GM20431 (cell line): ENCODE measurements at regions not wholly inside any gene's neighbourhood (a gene's known extent, or its start where the extent isn't known, plus 50 kb on each side); places are given as distances from the start of the nearest gene placed in this dataset.
"Not testable (repeated sequence)": the region's sequence is repeated elsewhere in the genome, so short reads cannot be mapped to it uniquely, and the experiment has no call there.

Experiments
- in situ Hi-C: fragments of 300-500 bp; cut with MseI, MboI; formaldehyde crosslinking; loops from one replicate; pipeline ENCODE4 v1.15.0; 2020; ENCODE audit warnings: low sequenced_read_pairs; ENCODE audit not compliant: unreplicated experiment

GRCh38 chr22:35175392-35175791 lies 81.9 kb upstream of the HMGXB4 start:
- in situ Hi-C loops, result no loop called here

DNA sequence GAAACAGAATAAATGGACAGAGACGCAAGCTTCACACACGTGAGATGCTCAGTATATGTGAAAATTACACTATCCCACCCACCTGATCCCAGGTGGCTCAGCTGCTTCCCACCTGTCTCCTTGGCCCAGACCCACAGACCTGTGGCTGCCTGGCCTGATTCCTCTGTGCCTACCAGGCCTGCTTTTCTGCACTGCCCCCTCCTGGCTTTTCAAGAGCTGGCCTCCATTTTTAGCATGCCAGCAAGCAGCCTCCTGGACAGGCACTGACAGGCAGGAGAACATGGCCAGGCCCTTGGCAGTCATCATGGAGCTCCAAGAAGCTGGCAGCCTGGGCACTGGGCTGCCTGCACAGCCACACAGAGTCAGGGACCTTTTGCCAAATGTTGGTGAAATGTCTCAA lies 79.5 kb upstream of the HMGXB4 start:
- in situ Hi-C loops, result no loop called here

DNA sequence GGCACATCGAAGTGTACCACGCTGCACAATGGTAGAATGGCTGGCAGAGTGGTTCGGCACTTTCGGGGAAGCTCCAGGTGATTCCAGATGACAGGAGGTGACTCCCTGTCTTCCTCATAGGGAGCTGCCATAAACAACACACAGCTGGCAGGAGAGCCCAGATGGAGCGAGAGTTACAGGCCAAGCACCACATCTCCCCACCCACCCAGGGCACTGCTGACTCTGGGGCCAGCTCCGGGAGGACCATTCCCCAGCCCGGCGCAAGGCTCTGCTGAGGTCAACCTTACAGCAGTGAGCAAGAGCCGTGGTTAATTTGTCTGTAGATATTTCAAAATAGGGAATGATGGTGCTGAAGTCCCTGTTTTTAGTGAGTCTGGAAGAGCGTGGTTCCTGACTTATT lies 78.8 kb upstream of the HMGXB4 start:
- in situ Hi-C loops, result no loop called here

- in situ Hi-C loops, result no loop called here
Observed at GRCh38 chr22:35183917-35184316, 73.4 kb upstream of the HMGXB4 start.

GRCh38 chr22:35186492-35186891 lies 70.8 kb upstream of the HMGXB4 start:
- in situ Hi-C loops, result no loop called here

- in situ Hi-C loops, result not testable (repeated sequence)
Observed at GRCh38 chr22:35188930-35189329, 68.4 kb upstream of the HMGXB4 start.

DNA sequence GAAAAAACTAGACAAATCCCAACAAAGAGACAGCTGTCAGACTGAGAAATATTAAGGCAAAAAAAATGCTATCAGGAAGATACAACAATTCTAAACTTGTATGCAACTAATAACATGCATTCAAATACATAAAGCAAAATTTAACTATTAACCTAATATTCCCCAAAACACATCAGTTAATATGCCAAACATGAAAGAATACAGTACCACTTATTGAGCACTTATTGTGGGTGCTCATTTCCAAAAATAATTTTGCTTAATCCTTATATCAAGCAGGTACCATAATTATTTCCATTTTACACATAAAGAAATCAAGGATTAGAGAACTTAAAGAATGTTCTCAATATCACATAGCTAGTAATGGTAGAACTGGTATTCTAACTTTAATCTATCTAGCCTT lies 67.7 kb upstream of the HMGXB4 start:
- in situ Hi-C loops, result no loop called here

GRCh38 chr22:35191412-35191811 lies 65.9 kb upstream of the HMGXB4 start:
- in situ Hi-C loops, result no loop called here

GRCh38 chr22:35192129-35192918 lies 65.0 kb upstream of the HMGXB4 start:
- in situ Hi-C loops, result no loop called here

GRCh38 chr22:35195226-35195625 lies 62.1 kb upstream of the HMGXB4 start:
- in situ Hi-C loops, result no loop called here

DNA sequence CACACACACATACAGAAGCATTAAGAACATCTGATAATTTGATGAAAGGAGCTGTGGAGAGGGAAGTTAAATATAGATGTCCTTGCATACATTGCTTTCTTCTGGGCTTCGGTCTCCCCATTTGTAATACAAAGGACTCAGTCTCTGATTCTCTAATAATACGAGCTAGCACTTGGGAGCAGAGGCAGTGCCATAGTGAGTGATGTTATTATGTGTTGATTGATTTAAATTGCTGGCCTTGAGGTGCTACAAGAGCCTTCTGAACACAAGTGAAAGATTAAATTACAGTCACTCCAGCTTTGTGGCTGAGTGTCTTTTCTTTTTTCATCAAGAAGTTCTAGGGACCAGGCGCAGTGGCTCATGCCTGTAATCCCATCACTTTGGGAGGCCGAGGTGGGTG lies 61.5 kb upstream of the HMGXB4 start:
- in situ Hi-C loops, result no loop called here

DNA sequence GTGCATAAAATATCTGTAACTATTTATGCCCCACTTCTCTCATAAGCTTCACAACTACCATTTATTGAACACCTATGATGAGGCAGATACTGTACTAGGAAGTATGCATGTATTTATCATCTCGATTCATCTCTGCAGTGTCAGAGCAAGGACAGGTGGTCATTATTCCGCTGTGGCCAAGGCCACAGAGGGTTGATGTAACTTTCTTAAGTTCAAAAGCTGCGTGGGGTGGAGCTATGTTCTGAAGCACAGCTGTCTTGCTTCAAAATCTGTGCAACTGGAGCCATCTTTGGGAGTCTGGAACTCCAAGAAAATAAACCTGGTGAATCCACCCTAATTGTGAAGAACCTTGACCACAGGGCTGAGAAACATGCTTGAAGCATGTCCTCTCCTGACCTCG lies 60.2 kb upstream of the HMGXB4 start:
- in situ Hi-C loops, result no loop called here

DNA sequence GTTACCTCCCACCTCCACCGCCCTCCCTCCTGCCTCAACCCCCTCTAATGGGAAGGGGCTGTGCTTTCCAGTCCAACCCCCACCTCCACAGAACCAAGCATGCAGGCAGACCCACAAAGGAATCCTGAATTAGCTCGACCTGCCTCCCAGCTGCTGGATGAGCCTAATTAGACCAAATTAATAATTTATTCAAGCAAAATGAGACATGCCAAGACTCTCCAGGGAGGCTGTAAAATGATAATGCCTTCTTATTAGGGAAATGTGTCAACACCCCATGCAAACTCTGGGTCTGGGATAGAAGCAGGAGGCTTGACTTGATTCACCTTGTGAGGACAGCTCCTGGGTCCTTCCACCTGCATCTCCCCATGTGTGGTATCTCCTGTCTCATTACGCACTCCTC lies 59.4 kb upstream of the HMGXB4 start:
- in situ Hi-C loops, result no loop called here

DNA sequence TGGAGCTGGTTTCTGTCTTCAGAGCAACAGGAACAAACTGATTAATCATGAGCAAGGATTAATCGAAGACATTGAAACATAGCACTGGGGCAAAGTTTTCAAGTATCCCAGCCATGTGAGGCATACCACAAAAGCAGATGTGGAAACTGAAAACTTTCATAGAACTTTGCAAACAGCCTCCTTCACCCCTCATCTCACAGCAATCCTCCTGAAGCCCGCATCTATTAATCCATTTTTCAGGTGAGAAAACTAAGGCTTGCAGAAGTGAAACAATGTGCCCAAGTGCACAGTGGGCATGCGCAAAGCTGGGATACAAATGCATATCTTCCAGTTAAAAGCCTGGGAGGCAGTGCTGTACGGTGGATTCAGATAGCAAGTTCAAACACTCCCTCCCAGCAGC lies 58.6 kb upstream of the HMGXB4 start:
- in situ Hi-C loops, result no loop called here

GRCh38 chr22:35202376-35202775 lies 54.9 kb upstream of the HMGXB4 start:
- in situ Hi-C loops, result no loop called here

DNA sequence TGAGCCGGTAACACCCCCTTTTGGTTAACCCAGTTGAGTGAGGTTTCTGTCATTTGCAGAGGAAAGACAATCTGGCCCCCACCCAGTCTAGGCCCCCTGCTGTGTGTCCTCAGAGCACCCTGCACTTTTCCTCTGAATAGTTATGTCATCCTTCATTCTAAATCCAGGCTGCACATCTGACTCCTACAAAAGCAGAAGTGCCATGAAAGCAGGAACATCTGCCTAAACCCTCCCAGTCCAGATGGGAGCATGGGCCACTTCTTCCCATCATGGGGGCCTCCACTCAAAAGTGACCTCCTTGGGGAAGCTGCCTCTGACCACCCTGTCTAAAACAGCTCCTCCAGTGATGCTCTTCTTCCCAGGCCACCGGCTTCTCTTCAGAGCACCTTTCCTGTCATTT lies 53.7 kb upstream of the HMGXB4 start:
- in situ Hi-C loops, result no loop called here

DNA sequence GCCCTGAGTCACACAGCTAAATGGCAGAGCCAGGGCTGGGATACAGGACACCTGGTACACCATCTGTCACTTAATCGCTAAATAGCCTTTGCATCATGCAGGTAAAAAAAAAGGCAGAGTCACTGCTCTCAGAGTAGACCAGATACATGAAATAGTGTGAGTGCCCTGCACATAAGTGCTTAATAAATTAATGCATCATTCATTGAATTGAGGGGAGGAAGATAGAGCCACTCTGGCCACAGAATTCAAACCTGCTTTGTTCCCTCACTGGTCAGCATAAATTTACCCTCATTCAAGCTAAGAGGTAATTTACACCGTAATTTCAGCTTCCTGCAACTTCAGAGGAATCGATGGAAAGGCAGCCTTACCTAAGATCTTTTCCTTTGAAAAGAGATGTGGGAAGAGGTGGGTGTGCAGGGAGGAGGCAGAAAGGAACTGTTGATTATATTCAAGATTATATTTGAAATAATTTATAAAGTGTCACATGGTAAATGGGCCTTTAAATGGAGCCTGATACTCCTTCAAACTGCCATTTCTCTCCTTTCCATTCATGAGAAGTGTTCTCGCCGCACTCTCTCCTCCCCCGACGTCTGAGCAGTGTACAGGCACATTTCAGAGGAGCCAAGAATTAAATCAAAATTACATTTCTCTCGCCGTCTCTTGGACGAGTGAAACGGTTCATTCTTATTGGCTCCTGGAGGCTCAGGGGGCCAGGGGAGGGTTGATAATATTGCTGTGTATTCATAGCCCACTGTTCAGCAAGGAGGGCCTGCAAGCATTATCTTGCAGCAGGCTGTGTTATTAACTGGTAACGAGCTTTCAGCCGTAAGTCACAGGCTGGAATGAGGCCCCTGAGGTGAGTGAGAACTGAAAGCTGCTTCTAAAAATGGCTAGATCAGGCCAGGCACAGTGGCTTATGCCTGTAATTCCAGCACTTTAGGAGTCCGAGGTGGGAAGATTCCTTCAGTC lies 52.2 kb upstream of the HMGXB4 start:
- in situ Hi-C loops, result no loop called here

GRCh38 chr22:35205961-35206360 lies 51.3 kb upstream of the HMGXB4 start:
- in situ Hi-C loops, result no loop called here

GRCh38 chr22:35206889-35207288 lies 50.4 kb upstream of the HMGXB4 start:
- in situ Hi-C loops, result no loop called here
